HG03095 (cell line): ENCODE measurements at regions not wholly inside any gene's neighbourhood (a gene's known extent, or its start where the extent isn't known, plus 50 kb on each side); places are given as distances from the start of the nearest gene placed in this dataset.

ENCODE experiments used
- ATAC-seq: cut with Tn5 transposase; IDR thresholded peaks from one replicate; pipeline ENCODE4 v1.9.1; 2021; ENCODE audit warnings: moderate library complexity; ENCODE audit not compliant: unreplicated experiment

- ATAC-seq, result no peak
Observed at GRCh38 chr6:163834226-163834970, 419.9 kb downstream of the QKI start.

GRCh38 chr6:163831736-163832135 lies 417.2 kb downstream of the QKI start:
- ATAC-seq, result no peak

GRCh38 chr6:163830641-163831040 lies 416.1 kb downstream of the QKI start:
- no peak for ATAC-seq

GRCh38 chr6:163828038-163828795 lies 413.7 kb downstream of the QKI start:
- ATAC-seq, result no peak

- no peak for ATAC-seq
Observed at GRCh38 chr6:163827143-163827542, 412.6 kb downstream of the QKI start.

- ATAC-seq, result no peak
Observed at GRCh38 chr6:163826629-163827028, 412.1 kb downstream of the QKI start.

GRCh38 chr6:163825033-163825432 lies 410.5 kb downstream of the QKI start:
- no peak for ATAC-seq

GRCh38 chr6:163823577-163823976 lies 409.1 kb downstream of the QKI start:
- ATAC-seq, result no peak

GRCh38 chr6:163820745-163821458 lies 406.4 kb downstream of the QKI start:
- ATAC-seq, result no peak

- ATAC-seq, result no peak
Observed at GRCh38 chr6:163820171-163820570, 405.7 kb downstream of the QKI start.

- ATAC-seq, result no peak
Observed at GRCh38 chr6:163818719-163819118, 404.2 kb downstream of the QKI start.

- no peak for ATAC-seq
Observed at GRCh38 chr6:163816441-163816840, 401.9 kb downstream of the QKI start.

- ATAC-seq, result no peak
Observed at GRCh38 chr6:163815796-163816195, 401.3 kb downstream of the QKI start.

GRCh38 chr6:163814494-163815364 lies 400.2 kb downstream of the QKI start:
- ATAC-seq, result no peak

- no peak for ATAC-seq
Observed at GRCh38 chr6:163813979-163814493, 399.5 kb downstream of the QKI start.

- ATAC-seq, result no peak
Observed at GRCh38 chr6:163811317-163811716, 396.8 kb downstream of the QKI start.

- ATAC-seq, result no peak
Observed at GRCh38 chr6:163809364-163809763, 394.8 kb downstream of the QKI start.

GRCh38 chr6:163808871-163809270 lies 394.4 kb downstream of the QKI start:
- ATAC-seq, result no peak

- ATAC-seq, result no peak
Observed at GRCh38 chr6:163808231-163808630, 393.7 kb downstream of the QKI start.

- ATAC-seq, result no peak
Observed at GRCh38 chr6:163806755-163807499, 392.4 kb downstream of the QKI start.
